HS-27A (cell line): ENCODE measurements at regions not wholly inside any gene's neighbourhood (a gene's known extent, or its start where the extent isn't known, plus 50 kb on each side); places are given as distances from the start of the nearest gene placed in this dataset.
A peak's percentile ranks its signal among the peaks of the same experiment; 100 is the strongest.
"Not testable (repeated sequence)": the region's sequence is repeated elsewhere in the genome, so short reads cannot be mapped to it uniquely, and the experiment has no call there.

Experiments
- DNase-seq: peaks from one replicate; pipeline ENCODE4 v3.0.0-alpha.2; 2012; ENCODE audit warnings: low read depth, missing footprints

DNA sequence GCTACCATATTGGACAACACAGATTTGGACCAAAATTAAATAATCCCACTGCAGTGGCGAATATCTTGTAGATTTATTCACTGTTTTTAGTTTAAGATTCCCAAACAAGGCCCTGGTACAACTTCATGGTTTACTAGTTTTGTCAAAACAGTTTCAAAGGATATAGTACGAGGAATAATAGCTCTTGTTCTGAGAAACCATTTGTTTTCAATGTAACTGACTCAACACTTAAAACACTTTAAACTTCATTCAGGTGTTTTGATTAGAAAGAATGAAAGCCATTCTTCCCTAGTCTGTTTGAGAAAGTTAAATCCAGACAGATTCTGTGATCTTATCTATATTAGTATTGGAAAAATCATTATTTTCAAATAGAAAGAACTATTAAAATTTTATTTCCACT is 276.4 kb upstream of the MKLN1 start:
- DNase-seq: no peak

DNA sequence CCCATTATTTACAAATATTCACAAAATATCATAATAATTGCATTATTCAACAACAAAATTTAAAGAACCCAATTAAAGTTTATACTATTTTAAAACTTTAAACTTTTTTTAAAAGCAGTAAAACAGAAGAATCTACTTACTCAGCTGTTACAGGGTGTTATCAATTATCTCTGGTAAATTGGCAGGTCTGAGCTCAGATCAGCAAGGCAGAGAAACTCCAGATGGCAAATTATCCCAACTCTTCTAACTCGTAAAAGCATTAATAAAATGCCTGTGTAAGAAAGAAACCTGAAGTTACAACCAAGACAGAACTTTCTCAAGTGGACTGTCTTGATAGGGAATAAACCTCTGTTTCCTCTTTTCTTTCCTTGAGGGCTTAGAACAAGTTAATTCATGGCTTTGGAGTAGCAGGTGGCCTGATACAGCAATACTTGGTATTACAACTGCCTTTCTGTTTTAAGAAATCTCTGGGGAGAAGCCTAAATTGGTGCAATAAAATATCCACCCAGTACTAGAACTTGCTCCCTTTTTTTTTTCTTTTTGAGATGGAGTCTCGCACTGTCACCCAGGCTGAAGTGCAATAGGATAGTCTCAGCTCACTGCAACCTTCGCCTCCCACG is 275.3 kb upstream of the MKLN1 start:
- DNase-seq: no peak

- DNase-seq: no peak
These were observed 271.7 kb upstream of the MKLN1 start for GRCh38 chr7:131056007-131056406.

DNA sequence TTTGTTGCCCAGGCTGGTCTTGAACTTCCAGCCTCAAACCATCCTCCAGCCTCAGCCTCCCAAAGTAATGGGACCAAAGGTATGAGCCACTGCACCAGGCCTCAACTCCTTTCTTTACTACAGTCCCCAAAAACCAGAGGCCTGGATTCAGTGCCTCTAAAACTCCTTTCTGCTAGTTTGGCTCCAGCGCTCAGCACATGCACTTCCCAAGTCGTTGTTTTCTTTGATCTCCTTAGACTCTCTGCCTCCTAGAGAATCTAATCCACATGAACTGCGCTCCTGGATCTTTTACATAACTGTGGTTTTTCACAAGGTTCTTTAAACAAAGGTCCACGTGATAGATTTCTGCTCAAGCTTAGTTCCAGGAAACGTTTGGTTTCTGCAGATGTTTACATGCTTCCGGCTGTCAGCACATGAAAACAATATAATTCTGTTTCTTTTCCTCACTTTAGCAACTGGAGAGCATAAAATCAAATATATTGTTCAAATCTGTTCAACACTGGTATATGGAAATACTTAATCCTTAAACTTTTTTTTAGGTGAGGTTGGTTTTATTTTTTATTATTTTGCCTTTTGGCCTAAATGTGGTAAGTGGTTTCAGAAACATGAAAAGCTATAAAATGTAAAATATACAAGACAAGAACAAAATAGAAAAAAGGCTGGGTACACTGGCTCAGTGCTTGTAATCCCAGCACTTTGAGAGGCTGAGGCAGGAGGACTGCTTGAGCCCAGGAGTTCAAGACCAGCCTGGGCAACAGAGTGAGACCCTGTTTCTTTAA is 270.5 kb upstream of the MKLN1 start:
- no peak for DNase-seq

DNA sequence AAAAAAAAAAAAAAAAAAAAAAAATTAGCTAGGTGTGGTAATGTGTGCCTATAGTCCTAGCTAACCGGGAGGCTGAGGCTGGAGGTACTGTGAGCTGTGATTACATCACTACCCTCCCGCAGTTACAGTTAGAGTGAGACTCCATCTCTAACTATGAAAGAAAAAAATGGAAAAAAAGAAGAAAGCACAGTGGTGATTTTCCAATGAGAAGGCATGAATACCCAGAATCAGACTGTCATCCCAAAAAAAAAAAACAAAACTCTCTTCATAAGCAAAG is 269.9 kb upstream of the MKLN1 start:
- no peak for DNase-seq

- not testable (repeated sequence) for DNase-seq
These were observed 269.0 kb upstream of the MKLN1 start for GRCh38 chr7:131058561-131059288.

DNA sequence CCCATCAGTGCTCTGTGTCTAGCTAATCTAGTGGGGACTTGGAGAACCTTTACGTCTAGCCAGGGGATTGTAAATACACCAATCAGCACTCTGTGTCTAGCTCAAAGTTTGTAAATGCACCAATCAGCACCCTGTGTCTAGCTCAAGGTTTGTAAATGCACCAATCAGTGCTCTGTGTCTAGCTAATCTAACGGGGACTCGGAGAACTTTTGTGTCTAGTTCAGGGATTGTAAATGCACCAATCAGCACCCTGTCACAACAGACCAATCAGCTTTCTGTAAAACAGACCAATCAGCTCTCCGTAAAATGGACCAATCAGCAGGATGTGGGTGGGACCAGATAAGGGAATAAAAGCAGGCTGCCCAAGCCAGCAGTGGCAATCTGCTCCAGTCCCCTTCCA is 268.3 kb upstream of the MKLN1 start:
- DNase-seq: not testable (repeated sequence)

- DNase-seq: no peak
These were observed 266.5 kb upstream of the MKLN1 start for GRCh38 chr7:131061158-131061557.

- no peak for DNase-seq
These were observed 265.9 kb upstream of the MKLN1 start for GRCh38 chr7:131061818-131062217.

- DNase-seq: no peak
These were observed 261.0 kb upstream of the MKLN1 start for GRCh38 chr7:131066635-131067034.

- DNase-seq: no peak
These were observed 260.5 kb upstream of the MKLN1 start for GRCh38 chr7:131067220-131067619.

DNA sequence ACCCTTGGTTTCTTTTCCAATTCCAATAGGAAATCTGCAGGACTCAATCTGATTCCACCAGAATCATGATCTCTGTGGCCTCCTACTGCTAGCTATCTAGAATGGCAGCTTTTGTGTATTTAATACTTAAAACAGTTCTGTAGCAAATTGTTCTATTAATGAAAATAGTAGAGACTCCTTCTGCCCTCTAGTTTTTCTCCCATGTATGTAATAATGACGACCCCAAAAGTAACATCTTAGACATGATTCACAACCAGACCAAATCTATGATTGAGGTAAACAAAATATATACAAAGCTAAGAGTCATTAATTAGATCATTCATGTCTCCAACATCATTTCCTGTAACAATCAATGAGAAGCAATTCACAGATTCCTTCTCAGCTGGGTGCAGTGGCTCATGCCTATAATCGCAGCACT is 259.1 kb upstream of the MKLN1 start:
- DNase-seq: no peak

- DNase-seq: peak; percentile 80
These were observed 255.7 kb upstream of the MKLN1 start for GRCh38 chr7:131071786-131072504.

- DNase-seq: no peak
These were observed 255.1 kb upstream of the MKLN1 start for GRCh38 chr7:131072505-131073091.

DNA sequence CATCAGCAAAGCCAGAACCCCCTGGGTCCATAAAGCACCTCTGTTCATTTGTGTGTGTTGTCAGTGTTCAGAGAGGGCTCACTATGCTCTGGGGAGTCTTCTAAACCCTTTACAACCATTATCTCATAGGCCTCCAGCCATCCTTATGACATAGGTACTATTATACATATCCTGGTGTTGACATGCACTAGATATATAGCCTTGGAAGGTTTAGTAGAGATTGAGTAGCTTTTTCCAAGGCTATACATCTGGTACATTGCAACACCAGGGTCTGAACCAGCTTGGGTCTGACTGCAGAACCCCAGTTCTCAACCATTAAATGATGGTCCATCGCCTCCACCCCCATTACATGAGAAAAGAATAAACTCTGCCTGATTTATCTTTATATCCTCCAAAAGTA is 253.6 kb upstream of the MKLN1 start:
- DNase-seq: no peak

- DNase-seq: no peak
These were observed 253.1 kb upstream of the MKLN1 start for GRCh38 chr7:131074585-131074984.

GRCh38 chr7:131075406-131075805 is 252.3 kb upstream of the MKLN1 start:
- no peak for DNase-seq

- DNase-seq: no peak
These were observed 251.6 kb upstream of the MKLN1 start for GRCh38 chr7:131076032-131076431.

GRCh38 chr7:131076711-131077181 is 250.9 kb upstream of the MKLN1 start:
- no peak for DNase-seq

DNA sequence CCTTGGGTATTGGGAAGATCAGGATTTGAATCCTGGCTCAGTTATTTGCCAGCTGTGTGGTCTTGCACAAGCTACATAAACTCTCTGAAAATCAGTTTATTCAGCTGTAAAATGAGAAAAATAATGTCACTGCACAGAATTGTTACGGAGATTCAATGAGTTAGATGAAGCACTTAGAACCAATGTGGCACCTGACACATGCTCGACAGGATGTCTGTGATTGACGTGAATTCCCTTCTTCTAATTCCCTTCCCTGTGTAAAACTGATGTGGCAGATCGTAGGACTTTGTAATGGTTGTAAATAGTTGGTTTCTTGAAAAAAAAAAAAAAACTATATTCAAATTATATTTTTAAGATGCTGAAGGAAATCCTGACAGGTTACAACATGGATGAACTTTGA is 249.9 kb upstream of the MKLN1 start:
- DNase-seq: no peak

DNA sequence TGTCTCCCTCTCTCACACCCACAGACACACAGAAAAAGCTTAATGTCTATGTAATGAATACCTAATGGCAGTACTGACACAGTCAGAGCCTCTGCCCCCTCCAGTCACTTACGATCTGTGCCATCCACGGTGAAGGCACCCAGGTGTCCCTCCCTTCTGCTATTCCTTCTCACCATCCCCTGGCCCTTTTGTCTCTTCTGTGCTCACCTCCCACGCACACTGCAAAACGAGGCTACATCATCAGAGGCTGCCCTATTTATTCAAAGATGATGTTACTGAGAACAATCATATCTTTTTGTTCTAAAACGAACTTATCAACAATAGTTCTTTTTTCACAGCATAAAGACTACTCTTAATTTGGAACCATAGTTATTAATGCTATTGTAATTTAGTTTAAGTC is 246.9 kb upstream of the MKLN1 start:
- DNase-seq: no peak

DNA sequence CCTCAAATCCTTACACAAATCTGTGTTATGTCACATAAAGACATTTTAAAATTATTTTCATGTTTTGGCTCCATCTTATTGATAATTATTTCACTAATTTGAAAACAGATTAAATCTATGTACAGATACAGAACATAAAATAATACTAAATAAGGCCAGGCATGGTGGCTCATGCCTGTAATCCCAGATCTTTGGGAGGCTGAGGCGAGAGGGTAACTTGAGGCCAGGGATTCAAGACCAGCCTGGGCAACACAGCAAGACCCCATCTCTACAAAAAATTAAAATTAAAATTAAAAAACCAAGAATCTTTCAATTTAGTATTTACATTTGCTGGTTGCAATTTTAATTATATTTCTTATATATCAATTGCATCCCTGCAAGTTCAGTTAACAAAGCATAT is 246.4 kb upstream of the MKLN1 start:
- DNase-seq: no peak
